Endothelial cell of umbilical vein (primary cell): ENCODE measurements at regions not wholly inside any gene's neighbourhood (a gene's known extent, or its start where the extent isn't known, plus 50 kb on each side); places are given as distances from the start of the nearest gene placed in this dataset.

Source experiments
- BruUV-seq: library from RNA; stranded (reverse); fragments of 400-500 nt; replicated peaks from 2 replicates; lab custom pipeline; 2021; lab: Mats Ljungman, UMichigan
- CTCF ChIA-PET: fragments of 300-600, 350-600 bp; sonication (Branson Sonifier 250); formaldehyde crosslinking; loops from one replicate; lab custom pipeline; 2021; ENCODE audit warnings: antibody characterized with exemption, inconsistent platforms; lab: Charles Lee
- POLR2A ChIA-PET: fragments of 300-600, 350-600 bp; sonication (Branson Sonifier 250); formaldehyde crosslinking; loops from one replicate; lab custom pipeline; 2021; ENCODE audit warnings: antibody characterized with exemption, inconsistent platforms; lab: Charles Lee
- DNase-seq: peaks from one replicate; pipeline ENCODE4 v3.0.0-alpha.2; 2011; ENCODE audit warnings: low read depth, low spot score
- FAIRE-seq: peaks from 2 replicates; lab custom pipeline; 2011; peaks lifted over from hg19 to GRCh38; lab: Jason Lieb, UNC
- H2AFZ ChIP-seq: 2 replicates; pipeline ENCODE4 v1.6.0; 2012; ENCODE audit warnings: low read depth, low read length, control low read depth, inconsistent platforms
- H3K27ac ChIP-seq: 2 replicates; pipeline ENCODE4 v1.5.1; 2011; ENCODE audit warnings: low read depth, mild to moderate bottlenecking, control low read depth, low read length, moderate library complexity; ENCODE audit not compliant: insufficient read depth
- H3K27me3 ChIP-seq, 2 experiments: 2 replicates each; pipeline versions ENCODE4 v1.6.0 to v1.6.1; 2011; ENCODE audit warnings: low read length in 2 of 2, mixed read lengths in 1 of 2; ENCODE audit not compliant: control insufficient read depth in 2 of 2, insufficient read depth in 2 of 2
- H3K36me3 ChIP-seq, 2 experiments: 2 replicates in 1 of 2; 3 replicates in 1 of 2; pipeline ENCODE4 v1.5.1; 2011; ENCODE audit warnings: low read length in 2 of 2, mild to moderate bottlenecking in 1 of 2, moderate library complexity in 1 of 2; ENCODE audit not compliant: control insufficient read depth in 2 of 2, insufficient read depth in 2 of 2; ENCODE audit errors: extremely low read depth in 1 of 2
- H3K4me1 ChIP-seq: 3 replicates; pipeline ENCODE4 v1.5.1; 2011; ENCODE audit warnings: mild to moderate bottlenecking, low read length; ENCODE audit not compliant: control insufficient read depth, insufficient read depth; ENCODE audit errors: extremely low read depth
- H3K4me2 ChIP-seq: 2 replicates; pipeline ENCODE4 v1.6.1; 2011; ENCODE audit warnings: low read length, control low read depth, mixed read lengths; ENCODE audit not compliant: insufficient read depth
- H3K4me3 ChIP-seq, 3 experiments: fragments of 200-600 bp in 1 of 3; sonication (generic), shearing (Covaris generic) in 1 of 3; replicated peaks in 1 of 3; 2 replicates each; pipeline ENCODE4 v1.5.1; 2011 to 2016; ENCODE audit warnings: control low read depth in 3 of 3, low read length in 3 of 3, mild to moderate bottlenecking in 2 of 3, inconsistent platforms in 1 of 3, low read depth in 1 of 3, moderate library complexity in 1 of 3; ENCODE audit not compliant: insufficient read depth in 1 of 3
- H3K79me2 ChIP-seq: 2 replicates; pipeline ENCODE4 v1.6.0; 2012; ENCODE audit warnings: low read length, inconsistent platforms; ENCODE audit not compliant: control insufficient read depth, insufficient read depth
- H3K9ac ChIP-seq: replicated peaks from 2 replicates; pipeline ENCODE3; 2011; ENCODE audit warnings: low read length, control low read depth; ENCODE audit not compliant: insufficient read depth; ENCODE audit errors: extremely low read depth
- H3K9me1 ChIP-seq: replicated peaks from 3 replicates; pipeline ENCODE4 v1.6.0; 2011; ENCODE audit warnings: mild to moderate bottlenecking, low read length; ENCODE audit not compliant: control insufficient read depth, insufficient read depth; ENCODE audit errors: extremely low read depth
- H3K9me3 ChIP-seq: replicated peaks from 2 replicates; pipeline ENCODE4 v1.5.1; 2012; ENCODE audit warnings: low read length, inconsistent platforms; ENCODE audit not compliant: control insufficient read depth, insufficient read depth
- H4K20me1 ChIP-seq: replicated peaks from 2 replicates; pipeline ENCODE3; 2011; ENCODE audit warnings: mild to moderate bottlenecking, low read length; ENCODE audit not compliant: control insufficient read depth, insufficient read depth; ENCODE audit errors: extremely low read depth
- CTCF ChIP-seq, 2 donors: IDR thresholded peaks; 1 replicate in 1 of 2; 2 replicates in 1 of 2; pipeline ENCODE4 v1.5.1; 2011; ENCODE audit warnings: low read length in 2 of 2, mild to moderate bottlenecking in 2 of 2, moderate library complexity in 2 of 2, control low read depth in 1 of 2, inconsistent platforms in 1 of 2, low read depth in 1 of 2; ENCODE audit not compliant: insufficient read depth in 1 of 2; ENCODE audit errors: extremely low read depth in 1 of 2
- EZH2 ChIP-seq: IDR thresholded peaks from 2 replicates; pipeline ENCODE4 v1.6.1; 2012; ENCODE audit warnings: borderline replicate concordance, low read depth, mild to moderate bottlenecking, moderate library complexity, low read length, inconsistent platforms; ENCODE audit not compliant: severe bottlenecking
- FOS ChIP-seq: IDR thresholded peaks from 2 replicates; pipeline ENCODE4 v1.6.1; 2011; ENCODE audit warnings: mild to moderate bottlenecking, low read length, moderate library complexity, borderline replicate concordance; ENCODE audit not compliant: insufficient read depth
- GATA2 ChIP-seq: IDR thresholded peaks from 2 replicates; pipeline ENCODE4 v1.7.0; 2011; ENCODE audit warnings: low read depth, mild to moderate bottlenecking, moderate library complexity, mixed read lengths, low read length; ENCODE audit not compliant: insufficient read length, insufficient read depth
- JUN ChIP-seq: IDR thresholded peaks from 2 replicates; pipeline ENCODE4 v1.6.1; 2011; ENCODE audit warnings: borderline replicate concordance, low read depth; ENCODE audit not compliant: insufficient read length, insufficient read depth
- MAX ChIP-seq: IDR thresholded peaks from 2 replicates; pipeline ENCODE4 v1.6.1; 2011; ENCODE audit not compliant: insufficient read depth, insufficient read length
- MYC ChIP-seq: IDR thresholded peaks from one replicate; pipeline ENCODE4 v1.6.1; 2011; ENCODE audit warnings: mild to moderate bottlenecking, low read depth, low read length
- POLR2A ChIP-seq: IDR thresholded peaks from 2 replicates; pipeline ENCODE4 v1.6.1; 2012; ENCODE audit warnings: low read depth, mild to moderate bottlenecking, control low read depth, low read length
- POLR2AphosphoS5 ChIP-seq: IDR thresholded peaks from 2 replicates; pipeline ENCODE4 v1.6.1; 2012; ENCODE audit warnings: low read depth, mild to moderate bottlenecking, control low read depth, low read length, moderate library complexity; ENCODE audit not compliant: insufficient read depth
- dilution Hi-C: fragments of 300-500 bp; cut with MboI; formaldehyde crosslinking; loops from one replicate; pipeline ENCODE4 v1.15.0; 2019; ENCODE audit warnings: low sequenced_read_pairs; ENCODE audit not compliant: extremely low pct_ligation_motif_present
- intact Hi-C: fragments of 100-400 bp; cut with micrococcal nuclease; formaldehyde crosslinking; loops from one replicate; pipeline ENCODE4 v1.10.0; 2022

- no TSS peak for BruUV-seq
- intact Hi-C loops: no loop called here
- Histone ChIP-seq H3K4me3 (no peak overlapping the region), H3K4me2 (no peak overlapping the region), H3K27me3 (no peaks in the 10 kb centered on the region), H3K9ac (no peak overlapping the region), H3K4me1 (peaks cover 12% of the 10 kb centered on the region), H3K9me1 (no peaks in the 10 kb centered on the region), H3K27ac (no peak overlapping the region), H3K79me2 (no peaks in the 10 kb centered on the region), H2AFZ (no peak overlapping the region), H3K9me3 (no peaks in the 10 kb centered on the region), H3K36me3 (no peaks in the 10 kb centered on the region), H4K20me1 (no peaks in the 10 kb centered on the region)
- TF ChIP-seq EZH2 (no peak), FOS (no peak), MYC (no peak), POLR2A (no peak), CTCF (IDR thresholded peaks at IDR 0.05; ENCODE audit: extremely low read depth in 1 of 2, insufficient read depth in 1 of 2, low read depth in 1 of 2, low read length in 2 of 2) (no peak), MAX (no peak), GATA2 (no peak), JUN (no peak), POLR2AphosphoS5 (no peak)
- no peak for DNase-seq
- dilution Hi-C loops: no loop called here
- POLR2A ChIA-PET: no interaction called here
- CTCF ChIA-PET: no interaction called here
- no peak for FAIRE-seq
Observed at GRCh38 chr20:11222243-11222642, 548.4 kb upstream of the JAG1 start.
